NCI-H510A treated with DMSO at 0.1 percent for 48 hours (cell line): ENCODE measurements at regions not wholly inside any gene's neighbourhood (a gene's known extent, or its start where the extent isn't known, plus 50 kb on each side); places are given as distances from the start of the nearest gene placed in this dataset.
A peak's percentile ranks its signal among the peaks of the same experiment; 100 is the strongest.
"Not testable (repeated sequence)": the region's sequence is repeated elsewhere in the genome, so short reads cannot be mapped to it uniquely, and the experiment has no call there.

Source experiments
- DNase-seq: peaks from one replicate; lab custom pipeline; 2025; lab: John Stamatoyannopoulos, UW

DNA sequence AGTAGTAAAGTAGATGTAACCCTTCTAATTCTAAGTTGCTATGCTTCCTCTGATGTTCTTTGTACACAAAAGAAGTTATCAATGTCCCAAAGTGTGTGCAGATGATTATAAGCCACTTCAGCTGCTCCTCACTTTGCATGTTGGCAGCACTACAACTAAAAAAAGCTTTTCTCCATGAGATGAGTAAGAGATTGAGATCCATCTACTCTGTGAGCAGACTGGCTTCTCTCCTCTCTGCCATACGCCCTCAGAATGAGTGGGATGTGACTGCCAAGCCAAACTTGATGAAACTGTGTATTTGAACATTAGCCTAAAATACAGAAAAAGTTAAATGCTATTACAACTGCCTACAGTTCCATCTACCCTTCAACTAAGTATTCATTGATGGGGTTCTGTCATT lies 102.9 kb upstream of the ETV1 start:
- no peak for DNase-seq

DNA sequence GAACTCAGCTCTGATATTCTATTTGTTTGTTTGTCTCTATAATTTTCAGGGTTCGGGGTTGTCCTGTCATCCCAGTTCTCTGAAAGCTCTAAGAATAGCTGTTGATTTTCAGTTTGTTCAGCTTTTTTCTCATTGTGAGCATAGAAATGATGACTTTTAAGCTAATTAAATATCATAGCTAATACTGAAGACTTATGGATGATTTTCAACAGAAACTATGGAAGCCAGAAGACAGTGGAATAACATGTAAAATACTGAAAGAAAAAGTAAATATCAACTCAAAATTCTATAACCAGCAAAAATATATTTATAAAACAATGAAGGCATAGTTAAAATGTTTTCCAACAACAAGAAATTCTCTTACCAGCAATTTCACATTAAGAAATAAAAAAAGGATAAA lies 96.4 kb upstream of the ETV1 start:
- DNase-seq, result no peak

DNA sequence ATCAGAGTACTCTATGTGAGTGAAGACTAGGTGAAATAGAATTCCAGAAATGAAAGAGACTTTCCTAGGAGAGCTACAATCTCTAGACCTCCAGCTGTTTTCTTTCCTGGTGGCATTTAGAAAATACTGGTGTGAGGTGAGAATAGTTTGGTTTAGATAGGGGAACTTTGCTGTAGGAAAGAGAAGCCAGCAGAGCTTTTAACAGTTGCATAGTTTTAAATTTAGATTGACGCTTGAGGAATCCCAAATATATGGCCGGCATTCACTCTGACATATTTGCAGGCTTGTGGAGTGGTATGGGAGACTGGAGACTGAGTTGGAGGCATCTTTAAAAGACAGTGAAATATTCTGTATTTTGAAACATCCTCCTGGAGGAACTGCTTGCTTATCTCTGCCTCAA lies 94.3 kb upstream of the ETV1 start:
- DNase-seq, result no peak

DNA sequence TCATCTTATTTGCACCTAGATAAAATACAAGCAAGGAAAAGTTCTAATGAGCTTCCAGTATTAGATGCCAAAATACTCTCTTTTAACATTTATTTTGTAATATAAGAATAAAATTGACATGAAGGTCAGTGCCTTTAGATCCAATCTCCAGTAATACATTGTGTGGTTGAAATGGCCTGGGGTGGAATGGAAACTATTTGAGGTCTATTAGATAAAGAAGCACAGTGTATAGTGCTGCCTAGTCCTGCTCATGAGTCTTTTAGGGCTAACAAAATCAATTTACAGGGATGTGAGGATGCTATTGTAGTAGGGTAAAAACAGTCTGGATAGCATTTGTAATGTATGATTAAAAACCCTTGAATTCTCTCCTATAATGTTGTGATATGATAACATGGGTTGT lies 84.5 kb upstream of the ETV1 start:
- DNase-seq, result no peak

DNA sequence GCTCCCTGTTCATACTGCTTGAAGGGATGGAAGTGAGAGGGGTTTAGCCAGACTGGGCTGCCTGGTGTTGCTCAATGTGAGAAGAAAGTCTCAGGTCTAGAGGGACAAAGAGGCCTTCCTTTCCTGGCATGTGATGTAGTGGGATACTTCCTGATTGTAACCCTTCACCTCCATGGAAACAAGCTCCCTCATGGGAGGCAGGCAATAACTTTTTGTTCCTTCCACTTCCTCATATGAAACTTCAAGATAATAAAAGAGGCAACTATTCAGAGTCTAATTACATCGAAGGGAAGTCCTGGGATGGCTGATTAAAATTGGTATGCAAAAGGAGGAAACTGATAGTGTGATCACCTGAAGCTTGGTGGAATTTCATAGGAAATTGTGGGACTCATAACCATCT lies 84.1 kb upstream of the ETV1 start:
- no peak for DNase-seq

DNA sequence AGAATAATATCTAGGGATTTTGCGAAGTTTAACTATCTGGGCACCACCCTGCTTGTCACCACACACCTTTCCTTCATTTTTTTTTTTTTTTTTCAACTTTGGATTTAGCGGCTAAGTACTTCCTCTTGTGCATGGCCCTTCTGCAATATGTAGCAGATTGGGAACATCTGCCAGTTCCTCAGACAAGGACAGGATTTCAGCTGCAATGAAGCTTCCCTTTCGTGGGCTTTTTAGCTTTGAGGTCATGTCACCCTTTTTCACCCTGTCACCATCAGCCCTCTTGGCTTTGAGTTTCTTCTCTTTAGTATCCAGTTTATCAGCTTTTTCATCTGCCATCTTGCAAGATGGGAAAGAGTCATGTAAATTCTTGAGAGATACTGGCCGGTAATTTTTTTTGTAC lies 81.6 kb upstream of the ETV1 start:
- DNase-seq, result no peak

DNA sequence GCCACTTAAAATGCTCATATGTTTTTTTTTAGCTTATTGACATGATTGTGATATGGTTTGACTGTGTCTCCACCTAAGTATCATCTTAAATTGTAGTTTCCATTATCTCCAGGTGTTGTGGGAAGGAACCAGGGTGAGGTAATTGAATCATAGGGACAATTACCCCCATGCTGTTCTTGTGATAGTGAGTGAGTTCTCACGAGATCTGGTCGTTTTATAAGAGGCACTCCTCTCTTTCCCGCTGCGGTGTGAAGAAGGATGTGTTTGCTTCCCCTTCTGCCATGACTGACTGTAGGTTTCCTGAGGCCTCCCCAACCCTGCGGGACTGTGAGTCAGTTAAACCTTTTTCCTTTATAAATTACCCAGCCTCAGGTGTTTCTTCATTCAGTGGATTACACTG lies 80.5 kb upstream of the ETV1 start:
- DNase-seq, result no peak

DNA sequence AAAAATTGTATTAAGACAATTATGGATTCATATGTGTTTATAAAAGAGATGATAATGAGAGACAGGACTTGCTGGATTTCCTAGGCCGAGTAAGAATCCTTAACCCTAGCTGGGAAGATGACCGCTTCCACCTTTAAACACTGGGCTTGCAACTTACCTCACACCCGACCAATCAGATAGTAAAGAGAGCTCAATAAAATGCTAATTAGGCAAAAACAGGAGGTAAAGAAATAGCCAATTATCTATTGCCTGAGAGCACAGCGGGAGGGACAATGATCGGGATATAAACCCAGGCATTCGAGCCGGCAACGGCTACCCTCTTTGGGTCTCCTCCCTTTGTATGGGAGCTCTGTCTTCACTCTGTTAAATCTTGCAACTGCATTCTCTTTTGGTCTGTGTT lies 77.3 kb upstream of the ETV1 start:
- not testable (repeated sequence) for DNase-seq

DNA sequence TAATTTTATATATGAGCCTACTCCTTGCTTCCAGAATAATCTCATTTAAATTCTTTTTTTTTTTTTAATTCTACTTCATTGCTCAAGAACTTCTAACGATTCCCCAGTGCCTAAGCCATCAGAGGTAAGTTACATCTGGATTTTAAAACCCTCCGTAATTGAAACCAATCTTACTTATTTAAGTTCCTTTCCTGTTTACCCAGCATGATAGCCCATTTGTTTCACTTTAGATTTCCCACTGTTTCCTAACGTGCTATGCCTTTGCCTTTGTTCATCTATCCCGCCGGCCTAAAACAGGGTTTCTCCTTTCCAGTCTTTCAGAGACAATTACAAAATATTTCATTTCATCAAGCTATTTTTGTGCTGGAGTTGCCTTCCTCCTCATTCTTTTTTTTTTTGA lies 75.8 kb upstream of the ETV1 start:
- DNase-seq, result no peak

DNA sequence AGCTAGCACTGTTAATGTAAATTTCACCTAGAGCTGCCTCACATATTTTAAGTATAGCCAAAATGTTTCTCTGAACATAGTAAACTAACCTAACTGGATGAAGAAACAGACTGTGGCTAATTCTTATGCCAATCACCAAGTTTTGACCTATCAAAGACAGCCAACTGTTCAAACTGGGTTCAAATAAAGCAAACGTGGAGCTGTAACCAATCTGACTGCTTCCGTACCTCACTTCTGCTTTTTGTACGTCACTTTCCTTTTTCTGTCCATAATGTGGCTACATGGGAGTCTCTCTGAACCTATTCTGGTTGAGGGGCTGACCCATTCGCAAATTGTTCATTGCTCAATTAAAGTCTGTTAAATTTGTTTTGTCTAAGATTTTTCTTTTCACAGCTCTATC lies 66.3 kb upstream of the ETV1 start:
- DNase-seq, result no peak

DNA sequence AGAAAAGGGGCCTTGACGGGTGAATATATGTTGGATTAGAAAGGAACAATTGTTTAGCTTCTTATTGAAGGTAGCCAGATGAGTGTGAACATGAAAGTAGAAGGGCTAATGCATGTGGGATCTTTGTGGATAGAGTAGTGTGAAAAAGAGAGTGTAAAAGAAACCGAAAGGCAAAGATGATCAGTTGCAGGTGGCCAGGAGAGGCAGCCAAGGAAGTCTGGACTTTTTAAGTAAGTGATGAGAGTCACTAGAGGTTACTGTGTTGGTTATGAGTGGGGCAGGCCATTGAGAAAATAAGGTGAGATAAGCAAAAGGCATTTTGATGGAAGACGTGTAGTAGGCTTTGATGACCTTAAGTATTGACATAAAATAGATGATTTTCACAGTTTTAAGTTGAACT lies 64.7 kb upstream of the ETV1 start:
- DNase-seq, result no peak

DNA sequence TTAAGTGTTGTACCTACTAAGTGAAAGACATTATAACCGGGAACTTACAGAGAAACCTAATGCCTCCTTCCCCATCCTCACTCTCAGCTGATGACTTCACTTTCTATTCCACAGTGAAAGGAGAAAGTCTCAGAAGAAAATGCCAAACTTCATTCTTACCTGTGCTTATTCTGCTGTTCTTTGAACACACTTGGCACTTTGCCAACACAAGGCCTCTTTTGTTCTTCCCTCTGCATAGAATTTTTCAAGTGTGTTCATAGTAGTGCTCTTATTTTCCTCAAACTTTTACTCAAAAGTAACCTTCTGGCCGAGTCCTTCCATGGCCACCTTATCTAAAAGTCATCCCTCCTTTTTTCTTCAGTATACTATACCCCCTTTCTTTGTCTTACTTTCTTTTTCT lies 59.4 kb upstream of the ETV1 start:
- peak; percentile 31 for DNase-seq

DNA sequence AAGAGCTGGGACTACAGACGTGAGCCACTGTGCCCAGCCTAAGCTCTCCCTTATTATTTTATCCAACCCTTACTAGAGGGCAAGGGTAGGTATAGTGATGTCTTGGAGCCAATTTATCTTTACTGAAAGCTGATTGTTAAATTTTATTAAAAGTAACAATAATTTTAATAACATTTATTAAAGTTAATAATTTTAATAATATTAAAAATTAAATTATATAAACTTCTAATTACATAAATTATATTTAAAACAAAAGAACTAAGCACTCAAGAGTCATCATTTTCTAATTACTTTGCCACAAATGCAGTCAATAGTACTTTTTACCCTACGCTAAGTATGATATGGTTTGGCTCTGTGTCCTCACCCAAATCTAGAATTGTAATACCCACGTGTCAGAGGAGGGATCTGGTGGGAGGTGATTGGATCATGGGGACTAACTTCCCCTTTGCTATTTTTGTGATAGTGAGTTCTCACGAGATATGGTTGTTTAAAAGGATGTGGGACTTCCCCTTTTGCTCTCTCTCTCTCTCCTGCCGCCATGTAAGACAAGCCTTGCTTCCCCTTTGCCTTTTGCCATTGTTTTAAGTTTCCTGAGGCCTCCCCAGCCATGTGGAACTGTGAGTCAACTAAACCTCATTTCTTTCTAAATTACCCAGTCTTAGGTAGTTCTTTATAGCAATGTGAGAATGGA lies 58.4 kb upstream of the ETV1 start:
- DNase-seq, result no peak

DNA sequence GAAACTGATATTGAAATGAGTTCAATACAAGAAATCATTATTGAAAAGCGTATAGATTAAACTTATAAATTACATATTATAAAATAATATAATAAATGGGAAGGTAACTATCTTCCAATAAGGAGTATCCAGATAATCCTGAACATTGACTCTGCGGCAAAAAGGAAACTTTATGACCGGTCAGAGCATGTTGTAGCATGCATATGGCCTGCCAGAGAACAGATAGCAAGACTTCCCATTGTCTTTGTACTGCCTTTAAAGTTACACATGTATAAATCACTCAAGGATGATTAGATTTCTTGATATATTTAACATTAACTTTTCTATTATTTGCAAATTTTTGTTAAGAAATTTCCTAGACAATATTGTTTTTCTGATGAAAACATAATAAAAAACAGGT lies 56.2 kb upstream of the ETV1 start:
- no peak for DNase-seq

DNA sequence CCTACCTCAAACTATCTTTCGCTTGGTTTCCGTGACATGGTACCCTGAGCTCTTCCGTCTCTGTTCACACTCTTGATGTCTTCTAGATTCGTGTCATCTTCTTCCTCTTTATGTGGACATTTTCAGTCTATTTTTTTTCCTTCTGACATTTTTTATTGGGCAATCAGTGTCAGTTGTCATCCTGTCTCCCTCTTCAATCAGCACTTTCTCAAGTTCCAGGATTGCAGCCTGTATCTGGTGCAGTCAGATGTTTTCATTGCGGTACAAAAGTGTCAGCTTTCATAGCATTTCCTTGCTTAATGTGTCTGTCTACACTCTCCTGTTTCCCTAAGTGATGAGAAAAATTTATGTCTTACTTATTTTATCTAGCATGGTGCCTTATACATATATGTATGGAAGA lies 51.1 kb upstream of the ETV1 start:
- DNase-seq, result no peak
